IMR-90 (cell line): ENCODE measurements at regions not wholly inside any gene's neighbourhood (a gene's known extent, or its start where the extent isn't known, plus 50 kb on each side); places are given as distances from the start of the nearest gene placed in this dataset.

Experiments
- ATAC-seq: fragments of 200-7000 bp; cut with Tn5 transposase; 2 replicates; pipeline ENCODE4 v1.9.1; 2020; ENCODE audit warnings: low read depth, mild to moderate bottlenecking, moderate library complexity
- BruUV-seq: library from RNA; stranded (reverse); fragments of 400-500 nt; replicated peaks from 2 replicates; lab custom pipeline; 2021; lab: Mats Ljungman, UMichigan
- CTCF ChIA-PET: fragments of 300-600 bp; formaldehyde crosslinking; extraction: SDS; loops from one replicate; lab custom pipeline; 2021; ENCODE audit warnings: antibody characterized with exemption; lab: Yijun Ruan, JAX
- POLR2A ChIA-PET: fragments of 300-600 bp; sonication (Branson Sonifier 250); formaldehyde crosslinking; loops from one replicate; lab custom pipeline; 2022; ENCODE audit warnings: antibody characterized with exemption; ENCODE audit not compliant: unreplicated experiment; lab: Charles Lee
- DNase-seq: peaks from one replicate; pipeline ENCODE4 v3.0.0; 2013
- H2AFZ ChIP-seq: replicated peaks from 2 replicates; pipeline ENCODE3; 2013; ENCODE audit warnings: low read length, mild to moderate bottlenecking; ENCODE audit not compliant: poor library complexity
- H2AK5ac ChIP-seq: 2 replicates; pipeline ENCODE4 v1.6.1; 2013; ENCODE audit warnings: low read depth, low read length, inconsistent platforms
- H2AK9ac ChIP-seq: replicated peaks from 2 replicates; pipeline ENCODE3; 2013; ENCODE audit warnings: mild to moderate bottlenecking, low read depth, low read length, moderate library complexity; ENCODE audit not compliant: poor library complexity
- H2BK120ac ChIP-seq: 2 replicates; pipeline ENCODE4 v1.6.1; 2013; ENCODE audit warnings: low read depth, low read length, inconsistent platforms
- H2BK15ac ChIP-seq: 3 replicates; pipeline ENCODE4 v1.6.1; 2013; ENCODE audit warnings: low read depth, low read length, inconsistent platforms
- H2BK20ac ChIP-seq: 2 replicates; pipeline ENCODE4 v1.6.1; 2013; ENCODE audit warnings: low read depth, mild to moderate bottlenecking, inconsistent platforms, low read length, moderate library complexity
- H2BK5ac ChIP-seq: 2 replicates; pipeline ENCODE4 v1.6.1; 2013; ENCODE audit warnings: mild to moderate bottlenecking, low read depth, low read length, inconsistent platforms; ENCODE audit not compliant: poor library complexity, severe bottlenecking
- H3K14ac ChIP-seq: replicated peaks from 2 replicates; pipeline ENCODE4 v1.6.1; 2013; ENCODE audit warnings: low read depth, low read length, inconsistent platforms
- H3K18ac ChIP-seq: 2 replicates; pipeline ENCODE4 v1.6.1; 2013; ENCODE audit warnings: low read depth, low read length, control low read depth
- H3K23ac ChIP-seq: 2 replicates; pipeline ENCODE4 v1.6.1; 2013; ENCODE audit warnings: low read depth, low read length, inconsistent platforms
- H3K27ac ChIP-seq: 2 replicates; pipeline ENCODE4 v1.5.1; 2013; ENCODE audit warnings: mild to moderate bottlenecking, control low read depth, low read length; ENCODE audit not compliant: insufficient read depth
- H3K27me3 ChIP-seq: 2 replicates; pipeline ENCODE4 v1.6.1; 2013; ENCODE audit warnings: low read length; ENCODE audit not compliant: control insufficient read depth, insufficient read depth
- H3K36me3 ChIP-seq: 2 replicates; pipeline ENCODE4 v1.6.1; 2013; ENCODE audit warnings: low read length, mixed read lengths; ENCODE audit not compliant: control insufficient read depth, insufficient read depth
- H3K4ac ChIP-seq: 2 replicates; pipeline ENCODE4 v1.6.1; 2013; ENCODE audit warnings: low read depth, low read length, inconsistent platforms
- H3K4me1 ChIP-seq: 2 replicates; pipeline ENCODE4 v1.6.1; 2013; ENCODE audit warnings: low read length, mixed read lengths; ENCODE audit not compliant: control insufficient read depth, insufficient read depth
- H3K4me2 ChIP-seq: 2 replicates; pipeline ENCODE4 v1.6.1; 2013; ENCODE audit warnings: low read depth, mild to moderate bottlenecking, control low read depth, low read length, moderate library complexity
- H3K4me3 ChIP-seq: 2 replicates; pipeline ENCODE4 v1.5.1; 2013; ENCODE audit warnings: low read depth, mild to moderate bottlenecking, control low read depth, low read length, moderate library complexity; ENCODE audit not compliant: insufficient read depth
- H3K56ac ChIP-seq: 2 replicates; pipeline ENCODE4 v1.6.1; 2013; ENCODE audit warnings: low read length, inconsistent platforms; ENCODE audit not compliant: insufficient read depth; ENCODE audit errors: extremely low read depth
- H3K79me1 ChIP-seq, 2 experiments: 2 replicates each; pipeline ENCODE4 v1.6.1; 2013; ENCODE audit warnings: low read length in 2 of 2, inconsistent platforms in 1 of 2, low read depth in 1 of 2
- H3K9ac ChIP-seq: 2 replicates; pipeline ENCODE4 v1.6.1; 2013; ENCODE audit warnings: low read depth, low read length, control low read depth
- H3K9me1 ChIP-seq: 2 replicates; pipeline ENCODE4 v1.6.1; 2013; ENCODE audit warnings: low read length, inconsistent platforms; ENCODE audit not compliant: insufficient read depth
- H3K9me3 ChIP-seq: 2 replicates; pipeline ENCODE4 v1.6.1; 2013; ENCODE audit warnings: low read length; ENCODE audit not compliant: control insufficient read depth, insufficient read depth
- H4K20me1 ChIP-seq: 2 replicates; pipeline ENCODE4 v1.6.1; 2013; ENCODE audit warnings: low read length, inconsistent platforms; ENCODE audit not compliant: insufficient read depth
- H4K5ac ChIP-seq: 2 replicates; pipeline ENCODE4 v1.6.1; 2013; ENCODE audit warnings: mild to moderate bottlenecking, low read depth, low read length, control low read depth
- H4K8ac ChIP-seq, 2 experiments: 2 replicates each; pipeline ENCODE4 v1.6.1; 2013; ENCODE audit warnings: low read depth in 2 of 2, low read length in 2 of 2, control low read depth in 1 of 2, inconsistent platforms in 1 of 2
- H4K91ac ChIP-seq: 2 replicates; pipeline ENCODE4 v1.6.1; 2013; ENCODE audit warnings: low read depth, low read length, inconsistent platforms; ENCODE audit not compliant: insufficient read depth
- CTCF ChIP-seq: conservative IDR thresholded peaks from 2 replicates; pipeline ENCODE4 v1.5.1; 2012; ENCODE audit warnings: mild to moderate bottlenecking, low read depth, low read length, improper control_type of control experiment
- ELK1 ChIP-seq: fragments of 150-350 bp; IDR thresholded peaks from 2 replicates; pipeline ENCODE4 v1.6.1; 2016; ENCODE audit warnings: low read depth, mild to moderate bottlenecking, low read length, moderate library complexity, borderline replicate concordance
- RAD21 ChIP-seq: IDR thresholded peaks from 2 replicates; pipeline ENCODE4 v1.6.1; 2012; ENCODE audit warnings: low read length, improper control_type of control experiment
- WGBS, 2 experiments: methylation state at CpG; one replicate each; pipeline versions ENCODE4 v1.1.5 to v1.1.7; 2013; ENCODE audit warnings: missing lambda C conversion rate in 2 of 2; ENCODE audit not compliant: insufficient read length in 1 of 2; ENCODE audit errors: extremely low coverage in 2 of 2; 5-methylcytosine and 5-hydroxymethylcytosine counted together
- dilution Hi-C: fragments of 300-500 bp; cut with HindIII; formaldehyde crosslinking; loops from one replicate; pipeline ENCODE4 v1.14.3; 2018; ENCODE audit warnings: low sequenced_read_pairs; ENCODE audit not compliant: unreplicated experiment
- in situ Hi-C: fragments of 300-500 bp; cut with MboI; formaldehyde crosslinking; loops from 3 replicates; pipeline ENCODE4 v1.14.3; 2019; ENCODE audit warnings: low sequenced_read_pairs, inconsistent platforms, mixed read lengths
- intact Hi-C: fragments of 100-400 bp; cut with micrococcal nuclease; formaldehyde crosslinking; loops from 2 replicates; pipeline ENCODE4 v1.10.0; 2022

DNA sequence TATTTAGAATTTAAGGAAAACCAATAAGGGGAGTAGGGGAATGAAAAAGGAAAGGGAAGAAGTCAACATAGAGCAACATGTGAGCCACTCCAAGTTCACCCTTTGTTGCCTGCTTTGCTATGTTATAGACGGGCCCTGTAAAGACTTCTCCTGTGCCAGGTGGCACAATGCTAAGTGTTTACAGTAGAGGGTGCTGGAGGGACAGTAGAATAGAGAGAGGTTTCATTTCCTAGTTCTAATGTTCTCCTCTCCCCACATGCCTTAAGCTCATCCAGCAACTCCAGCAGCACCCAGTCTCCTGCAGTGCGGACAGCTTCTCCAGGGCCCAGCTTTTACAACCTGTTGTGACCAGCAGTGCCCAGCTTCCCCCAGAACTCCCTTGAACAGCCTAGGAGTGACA is 468.0 kb downstream of the HS3ST3B1 start:
- Histone ChIP-seq H2AK9ac (no peak overlapping the region), H3K4me1 (no peaks in the 10 kb centered on the region), H2AK5ac (no peak overlapping the region), H2BK5ac (no peak overlapping the region), H3K9me1 (no peaks in the 10 kb centered on the region), H3K14ac (no peak overlapping the region), H2BK120ac (no peak overlapping the region), H3K9me3 (no peaks in the 10 kb centered on the region; the same call in 1 of the 2 replicates), H3K4ac (no peak overlapping the region), H3K4me2 (no peak overlapping the region), H2BK20ac (no peak overlapping the region), H3K79me1 (no peaks in the 10 kb centered on the region), H2AFZ (no peak overlapping the region), H4K5ac (no peak overlapping the region), H3K23ac (no peak overlapping the region), H4K91ac (no peak overlapping the region), H2BK15ac (no peak overlapping the region), H3K27me3 (no peaks in the 10 kb centered on the region), H3K56ac (no peak overlapping the region), H4K20me1 (no peaks in the 10 kb centered on the region), H3K18ac (no peak overlapping the region), H3K9ac (no peak overlapping the region), H3K4me3 (no peak overlapping the region), H3K36me3 (no peaks in the 10 kb centered on the region), H4K8ac (no peak overlapping the region), H3K27ac (no peak overlapping the region)
- in situ Hi-C loops (no loop called here), dilution Hi-C loops (no loop called here), intact Hi-C loops (no loop called here)
- no peak for DNase-seq
- POLR2A ChIA-PET, result no interaction called here
- WGBS, 2 experiments, result no CpG with 5 or more reads among the region's 2 CpGs
- CTCF ChIA-PET, result interaction anchor here (0.9 kb wide), 1 partner anchor 22 kb away, joined by 3 read pairs; no protein-coding TSS in a partner anchor
- no TSS peak for BruUV-seq
- TF ChIP-seq ELK1, result no peak
- peak; percentile 16; the same call in 1 of the 2 replicates for TF ChIP-seq RAD21
- TF ChIP-seq CTCF, result 0 out of 2 replicates have a peak, but pooled peaks have one; percentile 13
- no peak for ATAC-seq
